Hepatocyte (in vitro differentiated cells): ENCODE measurements at regions not wholly inside any gene's neighbourhood (a gene's known extent, or its start where the extent isn't known, plus 50 kb on each side); places are given as distances from the start of the nearest gene placed in this dataset.

Source experiments
- DNase-seq: peaks from one replicate; pipeline ENCODE4 v3.0.0-alpha.2; 2016; ENCODE audit warnings: low spot score
- H2AFZ ChIP-seq: fragments of 200-600 bp; sonication (generic); 2 replicates; pipeline ENCODE4 v1.6.0; 2016; ENCODE audit warnings: antibody characterized with exemption, mild to moderate bottlenecking
- H3K27ac ChIP-seq: fragments of 200-600 bp; sonication (generic); 2 replicates; pipeline ENCODE4 v1.5.1; 2016; ENCODE audit warnings: mild to moderate bottlenecking
- H3K27me3 ChIP-seq: fragments of 200-600 bp; sonication (generic); 2 replicates; pipeline ENCODE4 v1.6.1; 2016
- H3K36me3 ChIP-seq: fragments of 200-600 bp; sonication (generic); replicated peaks from 2 replicates; pipeline ENCODE4 v1.5.1; 2016; ENCODE audit warnings: low read depth; ENCODE audit not compliant: insufficient read depth
- H3K4me1 ChIP-seq: fragments of 200-600 bp; sonication (generic); 2 replicates; pipeline ENCODE4 v1.5.1; 2016; ENCODE audit warnings: mild to moderate bottlenecking, moderate library complexity; ENCODE audit not compliant: insufficient read depth
- H3K4me2 ChIP-seq: fragments of 200-600 bp; sonication (generic); 2 replicates; pipeline ENCODE4 v1.6.0; 2016
- H3K4me3 ChIP-seq: fragments of 200-600 bp; sonication (generic); 2 replicates; pipeline ENCODE4 v1.5.1; 2016; ENCODE audit warnings: mild to moderate bottlenecking
- H3K79me2 ChIP-seq: fragments of 200-600 bp; sonication (generic); 2 replicates; pipeline ENCODE4 v1.6.0; 2017; ENCODE audit warnings: mild to moderate bottlenecking
- H3K9me2 ChIP-seq: fragments of 200-600 bp; sonication (generic); replicated peaks from 2 replicates; pipeline ENCODE4 v1.6.0; 2017; ENCODE audit warnings: mild to moderate bottlenecking; ENCODE audit not compliant: insufficient read depth
- H3K9me3 ChIP-seq: fragments of 200-600 bp; sonication (generic); 2 replicates; pipeline ENCODE4 v1.5.1; 2016; ENCODE audit warnings: low read depth, mild to moderate bottlenecking
- H4K20me1 ChIP-seq: fragments of 200-600 bp; sonication (generic); 2 replicates; pipeline ENCODE4 v1.6.0; 2016; ENCODE audit warnings: mild to moderate bottlenecking; ENCODE audit not compliant: insufficient read depth, poor library complexity, severe bottlenecking
- CTCF ChIP-seq: fragments of 200-600 bp; sonication (generic); IDR thresholded peaks from 2 replicates; pipeline ENCODE4 v1.5.1; 2016; ENCODE audit warnings: antibody characterized with exemption, mild to moderate bottlenecking; ENCODE audit not compliant: poor library complexity
- EZH2 ChIP-seq: fragments of 200-600 bp; sonication (generic); IDR thresholded peaks from 2 replicates; pipeline ENCODE4 v1.6.1; 2016; ENCODE audit warnings: antibody characterized with exemption, mild to moderate bottlenecking, borderline replicate concordance
- EZH2phosphoT487 ChIP-seq: fragments of 200-600 bp; sonication (generic); IDR thresholded peaks from one replicate; pipeline ENCODE4 v1.6.1; 2018; ENCODE audit warnings: antibody characterized with exemption, mild to moderate bottlenecking, low read depth, moderate library complexity; ENCODE audit not compliant: unreplicated experiment, severe bottlenecking
- WGBS: methylation state at CpG from one replicate; pipeline ENCODE4 v1.1.6; 2016; ENCODE audit warnings: low lambda C conversion rate; ENCODE audit errors: missing lambda C conversion rate; 5-methylcytosine and 5-hydroxymethylcytosine counted together

DNA sequence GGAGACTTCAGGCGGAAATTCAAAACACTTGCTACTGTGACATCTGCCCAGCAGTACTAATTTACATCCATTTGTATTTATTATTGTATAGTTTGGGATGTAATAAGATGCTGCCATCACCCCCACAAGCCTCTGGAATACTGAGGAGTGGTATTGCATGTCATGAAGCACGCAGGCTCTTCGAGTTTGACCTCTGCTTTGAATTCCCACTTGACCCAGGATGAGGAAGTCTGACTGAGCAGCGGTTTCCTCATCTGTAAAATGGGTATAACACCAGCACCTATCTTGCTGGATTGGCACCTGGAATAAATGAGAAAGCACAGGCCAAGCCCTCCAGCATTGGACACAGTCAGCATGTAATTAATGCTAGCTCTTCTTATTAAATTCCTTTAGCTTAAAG lies 116.0 kb upstream of the DIO3 start:
- no peaks in the 10 kb centered on the region for H3K36me3 ChIP-seq
- DNase-seq, result no peak
- no peaks in the 10 kb centered on the region for H3K9me2 ChIP-seq
- no peaks in the 10 kb centered on the region for H3K4me1 ChIP-seq
- no peaks in the 10 kb centered on the region for H3K27me3 ChIP-seq
- no peak overlapping the region for H2AFZ ChIP-seq
- no peaks in the 10 kb centered on the region for H3K79me2 ChIP-seq
- H3K4me2 ChIP-seq, result no peak overlapping the region
- no peaks in the 10 kb centered on the region for H3K9me3 ChIP-seq
- H4K20me1 ChIP-seq, result no peaks in the 10 kb centered on the region
- WGBS, result 94% methylated on average over 4 of the region's 4 CpGs
- TF ChIP-seq EZH2 (no peak), CTCF (no peak), EZH2phosphoT487 (no peak)
- no peak overlapping the region for H3K27ac ChIP-seq
- no peak overlapping the region for H3K4me3 ChIP-seq

DNA sequence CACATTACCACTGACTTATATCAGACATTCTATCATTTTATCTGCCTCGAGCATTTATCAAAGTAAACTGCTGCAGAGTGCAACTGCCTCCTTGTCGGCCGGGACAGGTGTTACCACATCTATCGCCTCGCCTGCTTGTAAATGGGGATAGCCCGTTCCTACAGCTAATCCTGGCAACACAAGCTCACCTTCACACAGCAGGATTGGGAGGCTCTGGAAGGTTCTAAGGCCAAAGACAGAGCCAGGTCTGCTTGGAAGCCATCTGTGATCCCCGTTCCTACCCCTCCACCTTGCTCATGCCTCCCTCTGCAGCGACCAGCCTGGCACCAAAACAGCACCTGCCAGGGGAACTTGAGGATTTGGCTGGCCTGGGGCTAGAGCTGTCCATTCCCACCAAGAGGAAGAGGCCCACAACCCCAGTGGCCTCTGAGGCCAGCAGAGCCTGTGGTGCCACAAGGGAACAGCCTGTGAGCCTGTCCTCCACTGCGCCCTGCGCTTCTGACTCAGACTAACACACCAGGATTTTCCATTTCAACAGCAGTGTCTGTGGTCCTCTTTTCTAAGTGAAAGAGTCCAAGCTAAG lies 114.8 kb upstream of the DIO3 start:
- Histone ChIP-seq H3K36me3 (no peaks in the 10 kb centered on the region), H3K9me2 (no peaks in the 10 kb centered on the region), H3K27ac (no peak overlapping the region), H3K4me1 (no peaks in the 10 kb centered on the region), H3K27me3 (no peaks in the 10 kb centered on the region), H2AFZ (no peak overlapping the region), H3K79me2 (no peaks in the 10 kb centered on the region), H3K4me3 (no peak overlapping the region), H3K4me2 (no peak overlapping the region), H3K9me3 (no peaks in the 10 kb centered on the region), H4K20me1 (no peaks in the 10 kb centered on the region)
- DNase-seq, result no peak
- TF ChIP-seq EZH2 (no peak), EZH2phosphoT487 (no peak), CTCF (no peak)
- WGBS, result 81% methylated on average over 10 of the region's 10 CpGs

DNA sequence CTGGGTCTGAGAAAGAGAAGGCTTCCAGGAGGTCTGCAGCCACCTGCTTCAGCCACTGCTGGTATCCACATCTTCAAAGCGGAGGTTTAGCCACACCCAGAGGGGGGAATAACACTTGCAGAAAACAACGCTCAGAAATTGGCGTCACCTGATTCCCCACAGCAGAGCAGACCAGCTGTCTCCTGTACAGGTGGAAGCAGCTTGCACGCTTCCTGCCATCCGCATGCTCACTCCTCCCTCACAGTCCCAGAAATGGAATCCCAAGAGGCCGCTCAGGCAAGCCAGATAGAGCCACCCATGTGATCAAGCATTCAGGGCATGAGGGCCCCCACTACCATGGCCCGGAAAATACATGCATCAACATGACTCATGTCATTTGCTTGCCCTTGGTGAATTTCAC lies 112.2 kb upstream of the DIO3 start:
- H3K4me3 ChIP-seq, result no peak overlapping the region
- H3K36me3 ChIP-seq, result no peaks in the 10 kb centered on the region
- no peak overlapping the region for H2AFZ ChIP-seq
- H3K4me1 ChIP-seq, result no peaks in the 10 kb centered on the region
- no peak for TF ChIP-seq CTCF
- TF ChIP-seq EZH2phosphoT487, result no peak
- TF ChIP-seq EZH2, result no peak
- no peaks in the 10 kb centered on the region for H3K79me2 ChIP-seq
- DNase-seq, result no peak
- no peaks in the 10 kb centered on the region for H3K9me3 ChIP-seq
- no peaks in the 10 kb centered on the region for H4K20me1 ChIP-seq
- H3K4me2 ChIP-seq, result no peak overlapping the region
- no peaks in the 10 kb centered on the region for H3K9me2 ChIP-seq
- no peak overlapping the region for H3K27ac ChIP-seq
- 86% methylated on average over 7 of the region's 7 CpGs for WGBS
- H3K27me3 ChIP-seq, result no peaks in the 10 kb centered on the region

GRCh38 chr14:101451166-101451565 lies 110.1 kb upstream of the DIO3 start:
- Histone ChIP-seq H3K27me3 (peaks cover 5% of the 10 kb centered on the region), H3K4me1 (no peaks in the 10 kb centered on the region), H3K9me2 (no peaks in the 10 kb centered on the region), H3K9me3 (no peaks in the 10 kb centered on the region), H3K79me2 (no peaks in the 10 kb centered on the region), H3K27ac (no peak overlapping the region), H3K4me2 (no peak overlapping the region), H2AFZ (no peak overlapping the region), H3K36me3 (no peaks in the 10 kb centered on the region), H4K20me1 (no peaks in the 10 kb centered on the region), H3K4me3 (no peak overlapping the region)
- TF ChIP-seq EZH2phosphoT487 (no peak), EZH2 (no peak), CTCF (no peak)
- DNase-seq, result no peak
- 91% methylated on average over 3 of the region's 3 CpGs for WGBS
